ENCODE measurements at regions not wholly inside any gene's neighbourhood (a gene's known extent, or its start where the extent isn't known, plus 50 kb on each side); places are given as distances from the start of the nearest gene placed in this dataset.

- Mint-ChIP-seq H3K27ac (no peak overlapping the region), H3K4me3 (no peak overlapping the region), H3K9me3 (no peaks in the 10 kb centered on the region), H3K36me3 (ENCODE audit: low read depth) (no peaks in the 10 kb centered on the region), H3K27me3 (no peaks in the 10 kb centered on the region), H3K4me1 (ENCODE audit: low read depth) (no peaks in the 10 kb centered on the region)
- intact Hi-C loops (cut with micrococcal nuclease): no loop called here
Measured at GRCh38 chr18:51664236-51664635, 466.8 kb upstream of the MEX3C start.

GRCh38 chr18:51666763-51667191 lies 469.3 kb upstream of the MEX3C start:
- H3K4me3 Mint-ChIP-seq: no peak overlapping the region
- no peak overlapping the region for H3K27ac Mint-ChIP-seq
- intact Hi-C loops (cut with micrococcal nuclease): no loop called here
- no peaks in the 10 kb centered on the region for H3K4me1 Mint-ChIP-seq (ENCODE audit: low read depth)
- no peaks in the 10 kb centered on the region for H3K27me3 Mint-ChIP-seq
- H3K36me3 Mint-ChIP-seq (ENCODE audit: low read depth): no peaks in the 10 kb centered on the region
- no peaks in the 10 kb centered on the region for H3K9me3 Mint-ChIP-seq

- intact Hi-C loops (cut with micrococcal nuclease): no loop called here
- no peaks in the 10 kb centered on the region for H3K36me3 Mint-ChIP-seq (ENCODE audit: low read depth)
- no peaks in the 10 kb centered on the region for H3K27me3 Mint-ChIP-seq
- H3K4me3 Mint-ChIP-seq: no peak overlapping the region
- no peak overlapping the region for H3K27ac Mint-ChIP-seq
- no peaks in the 10 kb centered on the region for H3K9me3 Mint-ChIP-seq
- H3K4me1 Mint-ChIP-seq (ENCODE audit: low read depth): no peaks in the 10 kb centered on the region
Measured at GRCh38 chr18:51668101-51668500, 470.6 kb upstream of the MEX3C start.

- Mint-ChIP-seq H3K27ac (no peak overlapping the region), H3K36me3 (ENCODE audit: low read depth) (no peaks in the 10 kb centered on the region), H3K9me3 (no peaks in the 10 kb centered on the region), H3K27me3 (no peaks in the 10 kb centered on the region), H3K4me3 (no peak overlapping the region), H3K4me1 (ENCODE audit: low read depth) (no peaks in the 10 kb centered on the region)
- intact Hi-C loops (cut with micrococcal nuclease): no loop called here
Measured at GRCh38 chr18:51668607-51669006, 471.1 kb upstream of the MEX3C start.

GRCh38 chr18:51686590-51686989 lies 489.1 kb upstream of the MEX3C start:
- intact Hi-C loops (cut with micrococcal nuclease): no loop called here
- Mint-ChIP-seq H3K4me1 (ENCODE audit: low read depth) (no peaks in the 10 kb centered on the region), H3K36me3 (ENCODE audit: low read depth) (no peaks in the 10 kb centered on the region), H3K9me3 (no peaks in the 10 kb centered on the region), H3K27ac (no peak overlapping the region), H3K4me3 (no peak overlapping the region), H3K27me3 (no peaks in the 10 kb centered on the region)

GRCh38 chr18:51687845-51688585 lies 490.5 kb upstream of the MEX3C start:
- Mint-ChIP-seq H3K4me1 (ENCODE audit: low read depth) (no peaks in the 10 kb centered on the region), H3K36me3 (ENCODE audit: low read depth) (no peaks in the 10 kb centered on the region), H3K4me3 (no peak overlapping the region), H3K9me3 (no peaks in the 10 kb centered on the region), H3K27ac (no peak overlapping the region), H3K27me3 (no peaks in the 10 kb centered on the region)
- intact Hi-C loops (cut with micrococcal nuclease): no loop called here

- Mint-ChIP-seq H3K9me3 (peaks cover 10% of the 10 kb centered on the region), H3K27ac (no peak overlapping the region), H3K36me3 (ENCODE audit: low read depth) (no peaks in the 10 kb centered on the region), H3K27me3 (no peaks in the 10 kb centered on the region), H3K4me3 (no peak overlapping the region), H3K4me1 (ENCODE audit: low read depth) (no peaks in the 10 kb centered on the region)
- intact Hi-C loops (cut with micrococcal nuclease): no loop called here
Measured at GRCh38 chr18:51692612-51693011, 495.1 kb upstream of the MEX3C start.

- intact Hi-C loops (cut with micrococcal nuclease): no loop called here
- Mint-ChIP-seq H3K9me3 (peaks cover 57% of the 10 kb centered on the region), H3K36me3 (ENCODE audit: low read depth) (no peaks in the 10 kb centered on the region), H3K27me3 (no peaks in the 10 kb centered on the region), H3K4me3 (no peak overlapping the region), H3K27ac (no peak overlapping the region), H3K4me1 (ENCODE audit: low read depth) (no peaks in the 10 kb centered on the region)
Measured at GRCh38 chr18:51711298-51711889, 513.9 kb upstream of the MEX3C start.

- Mint-ChIP-seq H3K27me3 (no peaks in the 10 kb centered on the region), H3K9me3 (peaks cover 43% of the 10 kb centered on the region), H3K36me3 (ENCODE audit: low read depth) (no peaks in the 10 kb centered on the region), H3K4me3 (no peak overlapping the region), H3K4me1 (ENCODE audit: low read depth) (no peaks in the 10 kb centered on the region), H3K27ac (no peak overlapping the region)
- intact Hi-C loops (cut with micrococcal nuclease): no loop called here
Measured at GRCh38 chr18:51712821-51713220, 515.3 kb upstream of the MEX3C start.

- H3K4me3 Mint-ChIP-seq: no peak overlapping the region
- no peaks in the 10 kb centered on the region for H3K36me3 Mint-ChIP-seq (ENCODE audit: low read depth)
- intact Hi-C loops (cut with micrococcal nuclease): no loop called here
- H3K4me1 Mint-ChIP-seq (ENCODE audit: low read depth): no peaks in the 10 kb centered on the region
- no peak overlapping the region for H3K27ac Mint-ChIP-seq
- H3K27me3 Mint-ChIP-seq: no peaks in the 10 kb centered on the region
- H3K9me3 Mint-ChIP-seq: peaks cover 24% of the 10 kb centered on the region
Measured at GRCh38 chr18:51716277-51716676, 518.8 kb upstream of the MEX3C start.

- Mint-ChIP-seq H3K27ac (no peak overlapping the region), H3K27me3 (no peaks in the 10 kb centered on the region), H3K4me3 (no peak overlapping the region), H3K9me3 (peaks cover 8% of the 10 kb centered on the region), H3K4me1 (ENCODE audit: low read depth) (no peaks in the 10 kb centered on the region), H3K36me3 (ENCODE audit: low read depth) (no peaks in the 10 kb centered on the region)
- intact Hi-C loops (cut with micrococcal nuclease): no loop called here
Measured at GRCh38 chr18:51721388-51721787, 523.9 kb upstream of the MEX3C start.

- Mint-ChIP-seq H3K36me3 (ENCODE audit: low read depth) (no peaks in the 10 kb centered on the region), H3K27ac (no peak overlapping the region), H3K27me3 (no peaks in the 10 kb centered on the region), H3K9me3 (peaks cover 8% of the 10 kb centered on the region), H3K4me1 (ENCODE audit: low read depth) (no peaks in the 10 kb centered on the region), H3K4me3 (no peak overlapping the region)
- intact Hi-C loops (cut with micrococcal nuclease): no loop called here
Measured at GRCh38 chr18:51721996-51722395, 524.5 kb upstream of the MEX3C start.

GRCh38 chr18:51724790-51725721 lies 527.6 kb upstream of the MEX3C start:
- intact Hi-C loops (cut with micrococcal nuclease): no loop called here
- no peaks in the 10 kb centered on the region for H3K36me3 Mint-ChIP-seq (ENCODE audit: low read depth)
- no peak overlapping the region for H3K4me3 Mint-ChIP-seq
- H3K4me1 Mint-ChIP-seq (ENCODE audit: low read depth): no peaks in the 10 kb centered on the region
- H3K27me3 Mint-ChIP-seq: no peaks in the 10 kb centered on the region
- H3K27ac Mint-ChIP-seq: no peak overlapping the region
- H3K9me3 Mint-ChIP-seq: peaks cover 6% of the 10 kb centered on the region

GRCh38 chr18:51726614-51727013 lies 529.1 kb upstream of the MEX3C start:
- Mint-ChIP-seq H3K4me3 (no peak overlapping the region), H3K27me3 (no peaks in the 10 kb centered on the region), H3K4me1 (ENCODE audit: low read depth) (no peaks in the 10 kb centered on the region), H3K27ac (no peak overlapping the region), H3K36me3 (ENCODE audit: low read depth) (no peaks in the 10 kb centered on the region), H3K9me3 (no peaks in the 10 kb centered on the region)
- intact Hi-C loops (cut with micrococcal nuclease): no loop called here
